A204.1 (cell line): ENCODE measurements at regions not wholly inside any gene's neighbourhood (a gene's known extent, or its start where the extent isn't known, plus 50 kb on each side); places are given as distances from the start of the nearest gene placed in this dataset.

Experiments used
- FAIRE-seq: peaks from 2 replicates; lab custom pipeline; 2012; peaks lifted over from hg19 to GRCh38; lab: Jason Lieb, UNC

GRCh38 chr14:98728836-98729235, 543.2 kb downstream of the BCL11B start:
- no peak for FAIRE-seq

- FAIRE-seq: no peak
Observed at GRCh38 chr14:98731286-98731685, 540.7 kb downstream of the BCL11B start.

GRCh38 chr14:98731701-98732100, 540.3 kb downstream of the BCL11B start:
- FAIRE-seq: no peak

GRCh38 chr14:98733536-98733935, 538.5 kb downstream of the BCL11B start:
- FAIRE-seq: no peak

GRCh38 chr14:98736701-98737338, 535.2 kb downstream of the BCL11B start:
- no peak for FAIRE-seq

- no peak for FAIRE-seq
Observed at GRCh38 chr14:98741523-98741922, 530.5 kb downstream of the BCL11B start.

GRCh38 chr14:98742001-98742400, 530.0 kb downstream of the BCL11B start:
- FAIRE-seq: no peak

- no peak for FAIRE-seq
Observed at GRCh38 chr14:98743536-98743935, 528.5 kb downstream of the BCL11B start.

GRCh38 chr14:98748966-98749365, 523.0 kb downstream of the BCL11B start:
- no peak for FAIRE-seq

- no peak for FAIRE-seq
Observed at GRCh38 chr14:98751110-98751509, 520.9 kb downstream of the BCL11B start.

GRCh38 chr14:98752660-98753059, 519.3 kb downstream of the BCL11B start:
- FAIRE-seq: no peak

- FAIRE-seq: no peak
Observed at GRCh38 chr14:98754343-98755020, 517.5 kb downstream of the BCL11B start.

GRCh38 chr14:98756749-98757148, 515.2 kb downstream of the BCL11B start:
- no peak for FAIRE-seq

- FAIRE-seq: no peak
Observed at GRCh38 chr14:98758440-98758839, 513.6 kb downstream of the BCL11B start.

GRCh38 chr14:98761993-98762392, 510.0 kb downstream of the BCL11B start:
- FAIRE-seq: no peak

- FAIRE-seq: no peak
Observed at GRCh38 chr14:98766818-98767217, 505.2 kb downstream of the BCL11B start.

- no peak for FAIRE-seq
Observed at GRCh38 chr14:98769326-98769725, 502.7 kb downstream of the BCL11B start.

- no peak for FAIRE-seq
Observed at GRCh38 chr14:98770151-98770550, 501.8 kb downstream of the BCL11B start.

- FAIRE-seq: no peak
Observed at GRCh38 chr14:98773814-98774213, 498.2 kb downstream of the BCL11B start.

- FAIRE-seq: no peak
Observed at GRCh38 chr14:98775892-98776291, 496.1 kb downstream of the BCL11B start.

- FAIRE-seq: no peak
Observed at GRCh38 chr14:98782062-98782461, 489.9 kb downstream of the BCL11B start.

GRCh38 chr14:98785578-98785977, 486.4 kb downstream of the BCL11B start:
- FAIRE-seq: no peak

- FAIRE-seq: no peak
Observed at GRCh38 chr14:98786456-98786855, 485.5 kb downstream of the BCL11B start.

GRCh38 chr14:98791661-98792060, 480.3 kb downstream of the BCL11B start:
- no peak for FAIRE-seq
